ENCODE measurements at regions not wholly inside any gene's neighbourhood (a gene's known extent, or its start where the extent isn't known, plus 50 kb on each side); places are given as distances from the start of the nearest gene placed in this dataset.
"Not testable (repeated sequence)": the region's sequence is repeated elsewhere in the genome, so short reads cannot be mapped to it uniquely, and the experiment has no call there.

DNA sequence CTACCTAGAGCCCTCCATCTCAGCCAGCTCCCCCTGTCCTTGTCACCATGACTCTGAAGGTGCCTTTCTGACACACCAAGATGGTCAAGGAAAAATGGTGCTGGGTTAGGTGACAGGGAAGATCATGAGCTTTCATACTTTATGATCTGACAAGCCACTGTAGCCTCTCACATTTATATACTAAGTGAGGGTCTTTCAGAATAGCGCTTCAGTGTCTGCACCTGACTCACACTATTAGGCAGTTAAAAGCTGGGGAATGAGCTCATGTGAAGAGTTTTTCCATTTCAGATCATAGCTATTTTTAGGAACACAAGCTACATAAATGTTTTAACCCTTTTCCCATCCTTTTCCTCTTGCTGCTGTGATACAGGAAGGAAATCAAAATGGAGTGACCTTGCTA, 101.4 kb downstream of the FAM72C start:
- H3K36me3 ChIP-seq; H3K27ac ChIP-seq; H3K9me3 ChIP-seq; DNase-seq (ENCODE audit: low spot score in 2 of 2); H3K4me1 ChIP-seq; H3K27me3 ChIP-seq; H3K4me3 ChIP-seq; intact Hi-C loops (cut with DNase I): not testable (repeated sequence)

DNA sequence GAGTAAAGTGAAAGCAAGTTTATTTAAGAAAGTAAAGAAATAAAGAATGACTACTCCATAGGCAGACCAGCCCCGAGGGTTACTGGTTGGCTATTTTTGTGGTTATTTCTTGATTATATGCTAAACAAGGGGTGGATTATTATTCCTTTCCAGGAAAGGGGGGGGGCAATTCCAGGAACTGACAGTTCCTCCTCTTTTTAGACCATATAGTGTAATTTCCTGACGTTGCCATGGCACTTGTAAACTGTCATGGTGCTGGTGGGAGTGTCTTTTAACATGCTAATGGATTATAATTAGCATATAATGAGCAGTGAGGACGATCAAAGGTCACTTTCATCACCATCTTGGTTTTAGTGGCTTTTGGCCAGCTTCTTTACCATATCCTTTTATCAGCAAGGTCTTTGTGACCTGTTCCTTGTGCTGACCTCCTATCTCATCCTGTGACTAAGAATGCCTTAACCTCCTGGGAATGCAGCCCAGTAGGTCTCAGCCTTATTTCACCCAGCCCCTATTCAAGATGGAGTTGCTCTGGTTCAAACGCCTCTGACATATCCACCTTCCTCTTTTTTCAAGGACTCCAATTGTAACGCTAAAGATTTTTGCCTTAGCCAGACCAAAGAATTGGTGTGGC, 104.1 kb downstream of the FAM72C start:
- H3K27ac ChIP-seq; intact Hi-C loops (cut with DNase I); H3K36me3 ChIP-seq; H3K4me3 ChIP-seq; H3K4me1 ChIP-seq; H3K27me3 ChIP-seq; DNase-seq (ENCODE audit: low spot score in 2 of 2); H3K9me3 ChIP-seq: not testable (repeated sequence)

DNA sequence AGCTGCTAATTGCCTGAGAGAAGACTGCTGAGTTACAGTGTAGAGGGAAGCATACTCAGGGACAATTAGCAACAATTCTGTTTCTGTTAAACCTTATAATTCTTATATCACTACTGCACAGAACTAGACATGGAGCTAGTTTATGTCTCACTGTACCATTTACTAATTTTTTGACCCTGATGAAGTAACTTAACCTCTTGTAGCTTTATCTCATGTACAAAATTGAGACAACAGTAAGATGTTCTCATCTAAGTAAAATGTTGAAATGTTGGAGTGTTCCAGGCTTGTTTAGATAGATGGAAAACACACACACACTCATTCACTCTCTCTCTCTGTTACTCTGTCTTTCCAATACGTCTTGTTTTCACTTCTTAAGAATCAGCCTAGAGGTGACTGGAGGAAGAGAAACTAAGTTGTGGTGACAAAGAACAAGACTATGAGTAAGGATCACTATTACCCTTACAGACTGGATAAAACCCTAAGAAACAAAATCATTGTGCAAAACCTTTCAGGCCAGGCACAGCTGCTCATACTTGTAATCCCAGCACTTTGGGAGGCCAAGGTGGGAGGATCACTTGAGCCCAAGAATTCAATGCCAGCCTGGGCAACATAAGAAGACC, 107.8 kb downstream of the FAM72C start:
- intact Hi-C loops (cut with DNase I); H3K36me3 ChIP-seq; H3K27ac ChIP-seq; DNase-seq (ENCODE audit: low spot score in 2 of 2); H3K9me3 ChIP-seq; H3K27me3 ChIP-seq; H3K4me3 ChIP-seq; H3K4me1 ChIP-seq: not testable (repeated sequence)

DNA sequence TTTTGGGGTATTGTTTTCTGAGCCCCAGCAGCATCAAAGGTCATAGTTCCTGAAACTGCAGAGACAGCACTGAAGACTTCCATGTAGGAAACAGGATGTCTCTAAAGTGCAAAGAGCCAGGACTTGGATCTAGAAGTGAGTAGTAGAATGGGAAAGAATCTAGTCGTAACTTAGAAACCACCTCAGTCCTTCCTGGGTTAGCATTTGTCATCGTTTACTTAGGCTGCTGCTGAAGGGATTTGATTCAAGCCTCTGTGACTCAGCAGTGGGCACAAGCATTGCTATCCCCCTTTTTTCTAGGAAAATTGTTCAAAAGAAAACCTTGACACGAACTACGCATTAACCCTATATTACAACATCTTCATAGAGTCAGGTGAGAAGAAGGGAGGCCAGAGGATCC, 109.1 kb downstream of the FAM72C start:
- H3K9me3 ChIP-seq; H3K27me3 ChIP-seq; intact Hi-C loops (cut with DNase I): not testable (repeated sequence)

DNA sequence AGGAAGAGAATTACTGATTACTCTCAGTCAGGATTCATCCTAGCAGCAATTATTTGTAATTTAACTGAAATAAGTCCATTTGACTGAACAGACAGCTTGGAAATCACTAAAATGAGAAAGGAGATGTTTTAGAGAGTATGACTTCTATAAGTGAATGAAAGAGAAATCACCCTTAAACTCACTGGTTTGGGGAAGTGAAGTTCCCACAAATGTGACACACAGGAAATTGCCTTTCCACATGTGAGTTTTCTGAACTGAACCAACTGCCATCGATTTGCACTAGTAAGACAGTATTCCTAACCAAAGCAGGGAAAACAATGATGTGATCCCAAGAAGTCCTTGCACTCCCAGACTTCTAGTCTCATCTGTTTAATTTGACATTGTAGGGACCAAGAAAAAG, 110.5 kb downstream of the FAM72C start:
- H3K27ac ChIP-seq; H3K27me3 ChIP-seq; H3K9me3 ChIP-seq; DNase-seq (ENCODE audit: low spot score in 2 of 2); H3K4me1 ChIP-seq; intact Hi-C loops (cut with DNase I); H3K4me3 ChIP-seq; H3K36me3 ChIP-seq: not testable (repeated sequence)

More for the DNA sequence above, 109.1 kb downstream of the FAM72C start:
- H3K27ac ChIP-seq; H3K36me3 ChIP-seq; DNase-seq (ENCODE audit: low spot score in 2 of 2); H3K4me1 ChIP-seq; H3K4me3 ChIP-seq: not testable (repeated sequence)

DNA sequence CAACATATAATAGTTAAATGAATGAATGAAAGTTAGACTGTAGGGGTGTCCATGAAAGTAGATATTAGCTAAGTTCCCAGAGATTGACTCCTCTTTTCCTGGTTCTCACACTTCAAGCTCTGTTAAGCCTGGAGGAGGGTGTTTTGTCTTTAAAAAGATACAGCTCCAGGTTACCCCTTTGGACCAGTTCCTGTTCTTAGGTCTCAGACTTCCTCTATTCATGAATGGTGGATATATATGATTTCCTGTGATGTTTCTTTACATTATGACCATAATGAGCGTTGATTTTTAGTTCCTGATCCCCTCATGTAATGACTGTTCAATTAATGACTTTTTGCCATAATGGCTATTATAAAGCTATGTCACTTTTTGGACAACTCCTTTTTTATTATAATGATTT, 115.9 kb downstream of the FAM72C start:
- H3K27ac ChIP-seq; H3K9me3 ChIP-seq; DNase-seq (ENCODE audit: low spot score in 2 of 2); H3K27me3 ChIP-seq; intact Hi-C loops (cut with DNase I); H3K4me1 ChIP-seq; H3K36me3 ChIP-seq; H3K4me3 ChIP-seq: not testable (repeated sequence)

DNA sequence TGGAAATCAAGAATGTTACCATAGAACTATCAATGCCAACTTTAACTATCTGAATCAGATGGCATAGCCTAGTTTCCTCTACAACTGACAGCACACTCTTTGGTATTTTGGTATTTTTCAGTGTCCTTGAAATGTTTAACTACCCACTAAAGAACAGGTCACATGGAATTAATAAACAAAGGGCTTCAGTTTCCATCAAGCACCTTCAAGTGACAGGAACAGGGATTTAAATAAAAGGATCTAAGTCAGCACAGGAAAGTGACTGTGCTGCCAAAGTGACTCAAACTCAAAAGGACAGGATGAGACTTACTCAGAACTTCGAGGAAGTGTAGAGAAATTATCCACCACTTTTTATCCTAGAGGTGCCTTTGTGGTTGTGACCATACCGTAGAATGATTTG, 117.7 kb downstream of the FAM72C start:
- H3K9me3 ChIP-seq; H3K27me3 ChIP-seq; H3K27ac ChIP-seq; DNase-seq (ENCODE audit: low spot score in 2 of 2); H3K36me3 ChIP-seq; H3K4me1 ChIP-seq; intact Hi-C loops (cut with DNase I); H3K4me3 ChIP-seq: not testable (repeated sequence)

DNA sequence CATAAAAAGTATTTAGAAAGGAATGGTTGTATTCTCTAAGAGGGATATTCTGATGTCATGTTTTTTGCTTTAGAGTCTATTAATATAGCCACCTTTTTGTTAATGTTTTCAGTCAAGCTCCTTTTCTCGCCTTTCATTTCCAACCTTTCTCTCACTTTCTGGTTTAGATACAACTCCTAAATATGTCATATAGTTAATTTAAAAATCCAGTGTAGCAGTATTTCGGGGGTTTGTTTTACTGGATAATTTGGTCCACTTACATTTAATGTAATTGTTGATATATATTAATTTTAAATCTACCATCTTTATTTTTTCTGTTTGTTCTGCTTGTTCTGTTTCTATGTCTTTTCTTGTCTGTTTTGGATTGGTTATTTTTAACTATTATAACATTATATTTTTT, 121.1 kb downstream of the FAM72C start:
- H3K9me3 ChIP-seq; DNase-seq (ENCODE audit: low spot score in 2 of 2); H3K27ac ChIP-seq; H3K4me3 ChIP-seq; H3K4me1 ChIP-seq; H3K36me3 ChIP-seq; intact Hi-C loops (cut with DNase I); H3K27me3 ChIP-seq: not testable (repeated sequence)

DNA sequence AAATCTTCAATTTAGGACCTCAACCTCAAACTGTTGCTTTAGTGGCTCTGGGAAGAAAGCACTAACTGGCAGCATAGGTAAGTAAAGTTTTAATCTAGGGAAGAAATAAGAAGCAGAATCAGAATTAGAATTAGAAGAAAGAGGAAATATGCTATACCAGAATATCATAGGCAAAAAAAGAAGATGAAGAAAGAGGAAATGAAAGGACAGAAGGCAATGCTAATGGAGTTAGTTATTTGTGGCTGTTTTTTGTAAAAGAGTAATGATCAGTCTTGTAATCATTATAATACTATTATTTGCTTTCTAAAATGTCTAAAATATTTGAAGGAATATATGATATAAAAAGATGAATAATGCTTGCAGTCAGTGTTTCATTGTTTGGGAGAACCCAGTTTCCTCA, 122.9 kb downstream of the FAM72C start:
- intact Hi-C loops (cut with DNase I); H3K27ac ChIP-seq; H3K36me3 ChIP-seq; H3K27me3 ChIP-seq; DNase-seq (ENCODE audit: low spot score in 2 of 2); H3K9me3 ChIP-seq; H3K4me3 ChIP-seq; H3K4me1 ChIP-seq: not testable (repeated sequence)

DNA sequence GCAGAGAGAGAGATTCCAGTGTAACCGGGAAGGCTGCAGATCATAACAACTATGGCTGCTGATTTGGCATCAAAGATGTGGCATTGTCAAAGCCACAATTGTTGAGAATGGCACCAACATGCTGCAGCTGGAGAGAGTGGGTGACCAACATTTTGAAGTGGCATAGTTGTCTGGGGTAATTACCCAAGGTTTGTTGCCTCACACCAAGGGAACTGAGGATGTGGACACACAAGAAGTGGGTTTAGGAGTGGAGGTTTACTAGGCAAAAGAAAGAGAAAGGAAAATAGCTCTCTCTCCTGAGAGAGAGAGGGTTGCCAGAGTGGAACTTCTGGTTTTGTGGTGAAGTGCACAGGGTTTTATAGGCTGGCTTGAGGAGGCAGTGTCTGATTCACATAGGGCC, 126.6 kb downstream of the FAM72C start:
- DNase-seq (ENCODE audit: low spot score in 2 of 2); H3K27me3 ChIP-seq; H3K36me3 ChIP-seq; H3K27ac ChIP-seq; intact Hi-C loops (cut with DNase I); H3K9me3 ChIP-seq; H3K4me1 ChIP-seq; H3K4me3 ChIP-seq: not testable (repeated sequence)

GRCh38 chr1:143842058-143842457, 129.7 kb downstream of the FAM72C start:
- H3K9me3 ChIP-seq; H3K36me3 ChIP-seq; intact Hi-C loops (cut with DNase I); DNase-seq (ENCODE audit: low spot score in 2 of 2); H3K27me3 ChIP-seq; H3K4me1 ChIP-seq; H3K27ac ChIP-seq; H3K4me3 ChIP-seq: not testable (repeated sequence)

GRCh38 chr1:143839182-143839581, 132.6 kb downstream of the FAM72C start:
- intact Hi-C loops (cut with DNase I); H3K27ac ChIP-seq: not testable (repeated sequence)

DNA sequence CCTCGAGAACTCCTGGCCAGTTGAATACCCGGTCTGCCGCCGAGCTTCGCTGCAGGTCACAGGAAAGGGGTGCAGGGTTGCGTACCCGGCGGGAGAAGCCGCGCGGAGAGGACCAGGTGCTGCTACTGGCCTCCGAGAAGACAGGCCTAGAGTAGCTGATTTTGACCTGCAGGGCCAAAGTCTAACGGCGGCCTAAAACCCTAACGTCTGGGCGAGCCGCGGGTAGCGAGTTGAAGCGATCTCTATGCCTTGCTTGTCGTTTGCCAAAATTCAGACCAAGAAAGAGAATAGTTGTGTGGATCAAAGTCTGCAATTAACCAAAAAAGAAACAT, 133.2 kb downstream of the FAM72C start:
- H3K27ac ChIP-seq; H3K4me1 ChIP-seq; H3K4me3 ChIP-seq; H3K9me3 ChIP-seq; H3K36me3 ChIP-seq; intact Hi-C loops (cut with DNase I); DNase-seq (ENCODE audit: low spot score in 2 of 2); H3K27me3 ChIP-seq: not testable (repeated sequence)

More at GRCh38 chr1:143839182-143839581, 132.6 kb downstream of the FAM72C start:
- not testable (repeated sequence) for H3K4me1 ChIP-seq; DNase-seq (ENCODE audit: low spot score in 2 of 2); H3K4me3 ChIP-seq; H3K36me3 ChIP-seq; H3K9me3 ChIP-seq; H3K27me3 ChIP-seq

DNA sequence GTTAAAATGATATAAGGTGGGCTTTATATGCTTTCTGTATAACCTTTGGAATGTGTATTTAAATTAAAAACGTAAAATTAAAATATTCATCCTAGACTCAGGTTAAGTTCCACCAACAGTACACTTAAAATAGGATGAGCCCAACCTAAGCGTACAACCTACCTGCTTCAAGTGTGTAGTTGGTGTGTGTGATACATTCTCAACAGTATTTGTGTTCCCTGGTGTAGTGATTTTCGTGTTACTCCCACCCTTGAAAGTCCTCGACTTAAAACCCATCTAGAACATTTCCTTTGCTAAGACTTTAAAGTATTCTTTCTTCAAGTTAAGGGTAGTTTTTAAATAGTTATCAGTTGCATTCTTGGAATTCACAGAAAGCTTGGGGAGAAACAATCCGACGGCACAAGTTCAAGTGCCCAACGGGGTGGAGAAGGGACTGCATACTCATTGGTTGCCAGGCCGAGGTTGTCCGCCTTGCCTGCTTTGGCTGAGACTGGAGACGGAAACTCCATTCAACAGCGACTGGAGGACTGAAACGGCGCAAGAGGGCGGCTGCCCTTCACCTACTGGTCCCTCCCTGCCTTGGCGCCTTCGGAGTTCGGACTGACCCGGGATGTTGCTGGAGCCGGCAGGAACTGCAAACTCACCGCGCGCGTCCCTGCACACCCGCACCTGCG, 133.7 kb downstream of the FAM72C start:
- H3K27ac ChIP-seq; H3K36me3 ChIP-seq; H3K4me3 ChIP-seq; H3K27me3 ChIP-seq; H3K9me3 ChIP-seq; DNase-seq (ENCODE audit: low spot score in 2 of 2); H3K4me1 ChIP-seq; intact Hi-C loops (cut with DNase I): not testable (repeated sequence)

GRCh38 chr1:143833376-143833775, 138.4 kb downstream of the FAM72C start:
- H3K27me3 ChIP-seq; intact Hi-C loops (cut with DNase I); H3K4me3 ChIP-seq; H3K9me3 ChIP-seq; DNase-seq (ENCODE audit: low spot score in 2 of 2); H3K36me3 ChIP-seq; H3K4me1 ChIP-seq; H3K27ac ChIP-seq: not testable (repeated sequence)

Measured in ascending aorta (tissue), 2 donors.